Cardiac muscle cell (in vitro differentiated cells and primary cell): ENCODE measurements at regions not wholly inside any gene's neighbourhood (a gene's known extent, or its start where the extent isn't known, plus 50 kb on each side); places are given as distances from the start of the nearest gene placed in this dataset.

ENCODE experiments used
- DNase-seq, 2 donors: peaks; one replicate each; pipeline versions ENCODE4 v3.0.0 to v3.0.0-alpha.2; 2010 to 2017; ENCODE audit warnings: low read depth in 1 of 2, low spot score in 1 of 2
- H3K27ac ChIP-seq: fragments of 200-600 bp; sonication (generic); 2 replicates; pipeline ENCODE4 v1.5.1; 2016
- H3K27me3 ChIP-seq: fragments of 200-600 bp; sonication (generic); 2 replicates; pipeline ENCODE4 v1.6.0; 2016; ENCODE audit warnings: control low read depth
- H3K36me3 ChIP-seq: fragments of 200-600 bp; sonication (generic); 2 replicates; pipeline ENCODE4 v1.5.1; 2016; ENCODE audit warnings: control low read depth
- H3K4me1 ChIP-seq: fragments of 200-600 bp; sonication (generic); 2 replicates; pipeline ENCODE4 v1.8.1; 2017; ENCODE audit warnings: low read depth, mild to moderate bottlenecking, mixed run types
- H3K4me3 ChIP-seq: fragments of 200-600 bp; sonication (generic); 2 replicates; pipeline ENCODE4 v1.5.1; 2016; ENCODE audit warnings: mild to moderate bottlenecking
- H3K9me3 ChIP-seq: fragments of 200-600 bp; sonication (generic); 2 replicates; pipeline ENCODE4 v1.5.1; 2017; ENCODE audit warnings: low read depth, mild to moderate bottlenecking, control low read depth
- CTCF ChIP-seq: IDR thresholded peaks from 2 replicates; pipeline ENCODE4 v1.5.1; 2012; ENCODE audit warnings: low read depth, mild to moderate bottlenecking, low read length

- H3K36me3 ChIP-seq: no peaks in the 10 kb centered on the region
- DNase-seq: no peak
- no peak overlapping the region for H3K27ac ChIP-seq
- H3K9me3 ChIP-seq: no peaks in the 10 kb centered on the region
- H3K4me1 ChIP-seq: no peaks in the 10 kb centered on the region
- no peaks in the 10 kb centered on the region for H3K27me3 ChIP-seq
- TF ChIP-seq CTCF: no peak
- no peak overlapping the region for H3K4me3 ChIP-seq
These were observed 364.6 kb downstream of the CCSER2 start for GRCh38 chr10:84693006-84693405.

GRCh38 chr10:84695902-84696301 lies 367.5 kb downstream of the CCSER2 start:
- no peaks in the 10 kb centered on the region for H3K9me3 ChIP-seq
- H3K27me3 ChIP-seq: no peaks in the 10 kb centered on the region
- DNase-seq: no peak
- no peak overlapping the region for H3K27ac ChIP-seq
- no peaks in the 10 kb centered on the region for H3K4me1 ChIP-seq
- TF ChIP-seq CTCF: no peak
- H3K4me3 ChIP-seq: no peak overlapping the region
- no peaks in the 10 kb centered on the region for H3K36me3 ChIP-seq

- Histone ChIP-seq H3K4me3 (no peak overlapping the region), H3K27ac (no peak overlapping the region), H3K36me3 (no peaks in the 10 kb centered on the region), H3K27me3 (no peaks in the 10 kb centered on the region), H3K9me3 (no peaks in the 10 kb centered on the region), H3K4me1 (no peaks in the 10 kb centered on the region)
- TF ChIP-seq CTCF: no peak
- DNase-seq: no peak
These were observed 368.2 kb downstream of the CCSER2 start for GRCh38 chr10:84696610-84697009.

DNA sequence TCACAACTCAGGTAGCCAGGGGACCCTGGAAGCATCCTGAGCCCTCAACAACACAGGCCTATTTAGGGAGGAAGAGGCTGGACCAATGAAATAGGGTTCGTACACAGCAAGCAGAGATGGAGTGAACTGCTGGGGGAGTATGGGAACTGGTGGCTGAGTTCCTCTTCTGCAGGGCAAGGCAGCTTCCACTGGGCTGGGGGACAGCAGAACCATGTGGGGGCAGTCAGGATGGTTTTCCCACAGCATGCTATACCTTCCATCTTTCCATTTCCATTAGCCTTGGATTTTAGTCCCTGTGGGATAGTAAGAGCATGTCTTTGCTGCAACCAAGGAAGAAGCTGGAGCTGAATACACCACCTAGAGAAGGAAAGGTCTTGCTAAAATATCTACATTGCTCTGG lies 370.6 kb downstream of the CCSER2 start:
- H3K27ac ChIP-seq: no peak overlapping the region
- no peaks in the 10 kb centered on the region for H3K9me3 ChIP-seq
- H3K27me3 ChIP-seq: no peaks in the 10 kb centered on the region
- no peaks in the 10 kb centered on the region for H3K36me3 ChIP-seq
- H3K4me1 ChIP-seq: no peaks in the 10 kb centered on the region
- no peak overlapping the region for H3K4me3 ChIP-seq
- TF ChIP-seq CTCF: no peak
- DNase-seq: no peak

DNA sequence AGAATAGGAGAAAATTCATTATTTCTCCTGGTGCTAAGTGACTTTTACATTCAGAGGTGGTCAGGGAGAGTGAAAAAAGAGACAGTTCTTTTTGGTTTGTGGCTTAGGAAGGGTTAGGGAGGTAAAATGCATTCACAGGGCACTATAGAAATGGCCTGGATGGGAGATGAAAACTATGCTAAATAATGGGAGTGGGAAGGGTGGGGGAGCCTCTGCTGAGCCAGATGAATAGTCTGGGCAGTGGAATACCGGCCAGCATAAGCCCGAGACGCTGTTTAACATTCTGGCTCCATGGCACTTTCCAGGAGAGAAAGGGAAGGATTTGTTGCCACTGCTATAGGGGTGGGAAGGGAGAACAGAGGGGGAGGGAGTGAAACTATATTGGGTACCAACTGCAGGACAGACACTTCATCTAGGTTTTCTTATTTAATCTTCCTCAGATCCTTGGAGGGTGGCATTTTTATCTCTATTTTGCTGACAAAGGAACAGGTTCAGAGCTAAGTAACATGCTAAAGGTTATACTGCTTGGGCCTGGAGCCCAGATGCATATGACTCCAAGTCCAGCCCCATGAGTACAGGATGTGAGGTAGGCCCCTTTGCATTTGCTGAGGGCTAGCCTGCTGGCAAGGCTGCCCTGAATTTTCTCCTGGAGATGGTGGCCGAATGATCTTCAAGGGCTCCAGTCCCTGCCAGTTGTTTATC lies 372.4 kb downstream of the CCSER2 start:
- Histone ChIP-seq H3K4me3 (no peak overlapping the region), H3K36me3 (no peaks in the 10 kb centered on the region), H3K27me3 (no peaks in the 10 kb centered on the region), H3K9me3 (no peaks in the 10 kb centered on the region), H3K4me1 (no peaks in the 10 kb centered on the region), H3K27ac (no peak overlapping the region)
- TF ChIP-seq CTCF: no peak
- DNase-seq: no peak

DNA sequence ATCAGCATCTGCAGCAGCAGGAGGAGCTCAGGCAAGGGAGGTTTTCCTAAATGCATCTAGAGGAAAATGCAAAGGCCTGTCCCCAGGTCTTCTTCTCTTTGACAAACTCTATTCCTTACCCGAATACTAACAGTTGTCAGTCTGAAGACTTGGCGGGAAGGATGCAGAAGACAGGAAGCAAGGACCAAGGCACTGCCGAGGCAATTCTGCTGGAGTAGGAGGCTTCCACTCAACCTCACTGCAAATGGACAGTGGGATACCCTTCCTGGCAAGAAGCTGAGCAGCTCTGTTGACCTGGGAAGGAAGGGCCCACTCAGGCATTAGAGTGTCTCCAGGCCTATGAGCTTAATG lies 373.0 kb downstream of the CCSER2 start:
- TF ChIP-seq CTCF: no peak

More for the DNA sequence above, 373.0 kb downstream of the CCSER2 start:
- Histone ChIP-seq H3K27me3 (no peaks in the 10 kb centered on the region), H3K9me3 (no peaks in the 10 kb centered on the region), H3K4me3 (no peak overlapping the region), H3K27ac (no peak overlapping the region), H3K36me3 (no peaks in the 10 kb centered on the region), H3K4me1 (no peaks in the 10 kb centered on the region)
- DNase-seq: no peak
